ENCODE measurements at regions not wholly inside any gene's neighbourhood (a gene's known extent, or its start where the extent isn't known, plus 50 kb on each side); places are given as distances from the start of the nearest gene placed in this dataset.

GRCh38 chr16:79363484-79363883, 237.1 kb downstream of the MAF start:
- TF ChIP-seq JUND (IDR thresholded peaks at IDR 0.05), result no peak
- TF ChIP-seq CTCF (IDR thresholded peaks at IDR 0.05 in 2 of 3, conservative IDR thresholded peaks at IDR 0.05 in 1 of 3; ENCODE audit: borderline replicate concordance in 1 of 3, insufficient read depth in 1 of 3, low read depth in 2 of 3, low read length in 2 of 3), result no peak
- TF ChIP-seq POLR2AphosphoS5 (IDR thresholded peaks at IDR 0.05; ENCODE audit: low read depth, low read length), result no peak
- TF ChIP-seq POLR2A (IDR thresholded peaks at IDR 0.05; ENCODE audit: borderline replicate concordance, extremely low read depth, insufficient read depth, insufficient read length), result no peak
- TF ChIP-seq MAX (IDR thresholded peaks at IDR 0.05), result no peak
- TF ChIP-seq ZNF274 (IDR thresholded peaks at IDR 0.05; ENCODE audit: low read depth, low read length), result no peak
- TF ChIP-seq EZH2phosphoT487 (IDR thresholded peaks at IDR 0.05; ENCODE audit: borderline replicate concordance), result no peak
- TF ChIP-seq YY1 (IDR thresholded peaks at IDR 0.05; ENCODE audit: extremely low read depth, insufficient replicate concordance, low read depth, low read length), result no peak
- no peak for TF ChIP-seq SIN3A (IDR thresholded peaks at IDR 0.05; ENCODE audit: low read depth)
- TF ChIP-seq REST (IDR thresholded peaks at IDR 0.05; ENCODE audit: low read depth), result no peak
- no peak for TF ChIP-seq FOSL1 (IDR thresholded peaks at IDR 0.05; ENCODE audit: low read depth)
- TF ChIP-seq EZH2 (IDR thresholded peaks at IDR 0.05), result no peak
